HG02642 (cell line): ENCODE measurements at regions not wholly inside any gene's neighbourhood (a gene's known extent, or its start where the extent isn't known, plus 50 kb on each side); places are given as distances from the start of the nearest gene placed in this dataset.

ENCODE experiments used
- ATAC-seq: cut with Tn5 transposase; IDR thresholded peaks from one replicate; pipeline ENCODE4 v1.9.1; 2021; ENCODE audit warnings: mild to moderate bottlenecking; ENCODE audit not compliant: unreplicated experiment, poor library complexity

DNA sequence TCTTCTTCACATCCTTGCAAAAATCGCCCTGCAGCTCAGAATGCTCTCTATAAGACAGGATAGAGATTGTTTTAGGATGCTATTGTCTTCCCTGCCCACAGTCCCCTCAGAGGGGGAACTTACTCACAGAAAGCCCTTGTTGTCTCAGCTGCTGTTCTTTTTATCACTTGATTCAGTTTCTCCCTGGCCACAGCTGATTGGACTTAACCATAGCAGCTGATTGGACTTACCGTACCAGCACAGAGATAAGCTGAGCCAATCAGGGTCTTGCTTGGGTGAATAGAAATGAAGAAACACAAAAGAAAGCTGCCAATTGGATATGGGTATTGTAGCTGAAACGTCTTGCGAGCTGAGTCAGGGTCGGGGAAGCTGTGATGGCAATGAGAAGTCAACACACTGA lies 194.2 kb upstream of the MEX3C start:
- no peak for ATAC-seq

- no peak for ATAC-seq
Observed at GRCh38 chr18:51397347-51397962, 200.0 kb upstream of the MEX3C start.

- ATAC-seq = no peak
Observed at GRCh38 chr18:51398104-51398503, 200.6 kb upstream of the MEX3C start.

DNA sequence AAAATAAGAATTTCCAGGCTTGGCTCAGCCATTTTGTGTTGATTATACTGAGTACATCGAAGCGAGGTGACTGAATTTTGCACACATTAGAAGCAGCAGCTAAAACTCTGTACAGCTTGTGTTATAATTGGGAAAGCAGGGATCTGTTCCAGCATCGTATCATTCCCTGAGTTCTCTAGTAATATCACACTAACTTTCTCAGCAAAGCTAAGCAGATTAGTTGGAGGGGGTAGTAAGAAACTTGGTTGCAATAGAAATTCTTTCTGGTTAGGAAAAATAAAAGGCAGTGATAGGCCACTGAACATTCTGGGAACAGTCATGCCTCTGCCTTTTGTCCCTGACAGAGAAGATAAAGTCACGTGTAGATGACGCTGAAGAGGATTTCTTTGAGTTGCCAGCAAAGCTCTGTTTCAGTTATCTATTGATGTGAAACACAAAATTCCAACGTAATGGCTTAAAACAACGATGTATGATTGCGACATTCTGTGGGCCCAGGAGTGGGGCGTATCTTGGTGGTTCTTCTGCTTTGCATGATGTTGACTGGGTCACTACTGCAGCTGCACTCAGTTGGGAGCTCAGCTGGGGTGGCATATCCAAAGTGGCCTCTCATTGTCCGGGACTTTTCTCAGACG lies 202.1 kb upstream of the MEX3C start:
- no peak for ATAC-seq

- no peak for ATAC-seq
Observed at GRCh38 chr18:51400721-51401120, 203.2 kb upstream of the MEX3C start.

GRCh38 chr18:51401912-51402311 lies 204.4 kb upstream of the MEX3C start:
- no peak for ATAC-seq

DNA sequence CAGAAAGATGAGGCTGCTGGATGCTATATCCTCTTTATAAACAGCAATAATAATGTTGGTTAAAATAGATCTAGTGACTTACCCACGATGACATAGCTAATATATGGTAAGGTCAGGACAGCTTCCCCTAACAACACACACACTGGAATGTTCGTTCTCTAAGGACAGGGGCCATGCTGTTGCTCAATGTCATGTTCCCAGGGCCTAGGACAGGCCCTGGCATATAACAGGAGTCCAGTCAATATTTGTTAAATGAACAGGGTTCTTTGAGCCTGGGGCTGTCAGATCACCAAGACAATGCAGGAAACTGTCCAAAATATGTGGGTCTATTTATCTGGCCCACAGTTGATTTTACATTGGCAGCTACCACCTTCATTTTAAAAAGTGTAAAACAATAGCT lies 207.1 kb upstream of the MEX3C start:
- no peak for ATAC-seq

- ATAC-seq = no peak
Observed at GRCh38 chr18:51405683-51406477, 208.4 kb upstream of the MEX3C start.

- no peak for ATAC-seq
Observed at GRCh38 chr18:51417643-51418483, 220.4 kb upstream of the MEX3C start.

GRCh38 chr18:51425475-51425874 lies 228.0 kb upstream of the MEX3C start:
- ATAC-seq = peak; percentile 81

GRCh38 chr18:51425889-51426288 lies 228.4 kb upstream of the MEX3C start:
- ATAC-seq = peak; percentile 53

DNA sequence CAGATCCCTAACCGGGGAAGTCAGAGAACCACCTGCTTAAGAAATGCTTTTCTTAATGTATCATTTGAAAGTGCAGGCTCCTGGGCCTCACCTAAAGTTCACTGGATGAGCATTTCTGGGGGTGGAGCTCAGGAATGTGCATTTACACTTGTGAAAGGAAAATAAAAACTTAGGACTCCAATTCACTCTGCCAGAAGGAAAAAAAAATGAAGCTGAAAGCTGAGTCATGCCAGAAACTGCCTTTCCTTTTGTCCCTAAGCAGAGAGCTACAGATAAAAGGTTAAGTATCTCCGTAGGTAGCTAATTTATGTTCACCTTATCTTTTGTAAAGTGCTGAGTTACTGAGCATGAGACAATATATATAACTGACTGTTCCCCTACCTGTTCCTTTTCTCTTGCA lies 229.5 kb upstream of the MEX3C start:
- no peak for ATAC-seq

DNA sequence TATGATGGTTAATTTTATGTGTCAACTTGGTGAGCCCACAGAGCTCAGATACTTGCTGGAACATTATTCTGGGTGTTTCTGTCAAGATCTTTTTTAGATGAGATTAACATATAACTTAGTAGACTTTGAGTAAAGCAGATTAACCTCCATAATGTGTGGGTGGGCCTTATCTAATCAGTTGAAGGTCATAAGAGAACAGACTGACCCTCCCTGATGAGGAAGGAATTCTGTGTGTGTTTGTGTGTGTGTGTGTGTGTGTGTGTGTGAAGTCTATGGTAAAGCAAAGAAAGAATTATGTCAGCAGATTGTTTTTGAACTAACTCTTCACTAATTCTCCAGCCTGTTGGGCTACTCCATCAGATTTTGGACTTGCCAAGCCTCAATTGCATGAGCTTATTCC lies 232.2 kb upstream of the MEX3C start:
- no peak for ATAC-seq

DNA sequence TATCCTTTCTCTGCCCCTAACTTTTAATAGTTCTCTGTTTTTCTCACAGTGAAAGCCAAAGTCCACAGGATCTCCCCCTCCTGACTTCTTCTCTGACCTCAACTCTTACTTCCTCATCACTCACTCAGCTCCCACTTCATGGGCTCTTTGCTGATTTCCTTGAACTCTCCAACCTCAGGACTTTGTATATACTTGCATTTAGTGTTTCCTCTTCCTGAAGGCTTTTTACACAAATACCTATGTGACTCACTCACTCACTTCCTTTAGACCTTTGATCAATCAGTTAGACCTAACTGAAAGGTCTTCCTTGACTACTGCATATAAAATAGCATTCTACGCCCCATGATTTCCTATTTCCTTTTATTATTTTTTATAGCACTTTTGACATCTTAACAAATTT lies 233.1 kb upstream of the MEX3C start:
- ATAC-seq = no peak

GRCh38 chr18:51433296-51433695 lies 235.8 kb upstream of the MEX3C start:
- ATAC-seq = no peak

- ATAC-seq = no peak
Observed at GRCh38 chr18:51433881-51434280, 236.4 kb upstream of the MEX3C start.

GRCh38 chr18:51437280-51438271 lies 240.1 kb upstream of the MEX3C start:
- no peak for ATAC-seq

DNA sequence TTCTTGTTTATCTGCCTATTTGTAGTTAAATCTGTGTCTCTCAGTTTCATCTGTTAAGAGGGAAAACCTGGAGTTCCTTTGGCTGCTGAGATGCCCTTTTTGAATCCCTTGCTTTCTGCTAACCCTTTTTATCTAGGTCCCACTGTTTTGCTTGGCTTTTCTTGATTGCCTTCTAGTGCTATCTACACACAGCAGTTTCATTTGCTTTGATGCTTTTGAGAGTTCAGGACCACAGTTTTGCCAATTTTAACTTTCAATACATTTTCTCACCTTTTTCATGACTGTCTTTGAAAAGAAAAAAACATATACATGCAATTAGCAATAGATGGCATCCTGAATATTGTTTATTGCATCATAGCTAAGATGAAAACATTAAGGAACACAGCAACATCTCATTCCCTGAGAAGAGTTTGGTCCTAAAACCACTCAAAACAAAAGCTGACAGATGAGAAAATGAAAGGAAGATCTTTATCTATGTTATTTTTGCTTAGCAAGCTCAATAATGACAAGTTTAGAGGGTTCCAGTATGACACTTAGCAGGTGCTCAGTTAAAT lies 241.4 kb upstream of the MEX3C start:
- no peak for ATAC-seq

DNA sequence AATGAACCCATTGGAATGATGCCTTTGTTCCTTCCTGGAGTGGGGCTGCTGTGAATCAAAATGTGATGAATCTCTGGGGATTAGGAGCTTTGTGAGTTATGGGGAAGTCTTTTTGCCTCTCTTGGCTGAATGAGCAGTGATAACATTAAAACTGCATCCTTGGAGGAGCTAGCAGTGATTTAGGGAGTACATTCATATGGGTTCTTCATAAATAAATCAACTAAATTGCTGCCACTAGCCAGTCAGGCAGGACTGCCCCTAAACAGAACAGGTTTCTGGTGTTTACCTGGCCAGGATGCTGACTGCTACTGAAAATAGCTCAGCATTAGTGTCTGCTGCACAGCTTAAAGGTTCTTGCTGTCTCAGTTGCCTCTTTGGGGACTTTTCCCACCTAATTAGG lies 244.5 kb upstream of the MEX3C start:
- no peak for ATAC-seq
